ENCODE measurements at regions not wholly inside any gene's neighbourhood (a gene's known extent, or its start where the extent isn't known, plus 50 kb on each side); places are given as distances from the start of the nearest gene placed in this dataset.

DNA sequence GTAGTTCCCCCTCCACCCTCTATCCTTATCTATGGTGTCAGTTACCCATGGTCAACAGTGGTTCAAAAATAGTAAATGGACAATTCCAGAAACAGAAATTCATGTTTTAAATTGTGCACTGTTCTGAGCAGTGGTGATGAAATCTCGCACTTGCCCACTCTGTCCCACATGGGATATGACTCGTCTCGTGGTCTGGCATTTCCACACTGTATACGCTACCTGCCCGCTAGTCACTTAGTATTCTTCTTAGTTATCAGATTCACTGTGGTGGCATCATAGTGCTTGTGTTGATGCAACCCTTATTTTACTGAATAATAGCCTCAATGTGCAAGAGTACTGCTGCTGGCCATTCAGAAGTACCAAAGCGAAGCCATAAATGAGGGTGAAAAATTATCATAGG, 507.0 kb downstream of the SNAPC1 start:
- no peak for ATAC-seq (ENCODE audit: low read depth)
- intact Hi-C loops (cut with micrococcal nuclease), result no loop called here
- WGBS (ENCODE audit: insufficient coverage), result 100% methylated on average over 2 of the region's 6 CpGs

DNA sequence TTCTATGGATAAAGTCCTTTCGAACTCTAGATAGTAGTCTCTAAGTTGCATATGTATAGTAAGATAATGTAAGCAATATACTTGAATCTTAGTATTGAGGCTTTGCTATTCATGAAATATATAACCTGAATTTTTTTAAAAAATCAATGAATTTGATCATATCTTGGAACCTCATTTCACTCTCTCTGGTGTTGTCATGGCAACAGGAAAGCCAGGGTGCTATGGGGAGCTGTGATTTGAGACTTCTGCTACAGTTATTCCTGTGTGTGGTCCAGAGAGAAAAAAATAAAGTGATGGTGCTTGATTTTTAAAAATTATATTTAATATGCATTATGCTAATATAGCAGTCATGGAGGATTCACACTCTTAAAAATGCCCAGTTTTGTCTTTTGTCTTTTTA, 508.0 kb downstream of the SNAPC1 start:
- no peaks in the 10 kb centered on the region for H3K27me3 ChIP-seq (replicated peaks in 1 of 4; ENCODE audit: control extremely low read depth in 1 of 4, control insufficient read depth in 3 of 4, insufficient read depth in 4 of 4, low read length in 3 of 4)
- H3K27ac ChIP-seq (ENCODE audit: low read length in 2 of 2), result no peak overlapping the region
- H2AFZ ChIP-seq (ENCODE audit: insufficient read depth, low read depth, low read length, poor library complexity, severe bottlenecking), result no peak overlapping the region
- Mint-ChIP-seq H3K9me3 (ENCODE audit: insufficient read depth) (no peaks in the 10 kb centered on the region), H3K27ac (no peak overlapping the region), H3K4me3 (no peak overlapping the region), H3K27me3 (peaks cover 4% of the 10 kb centered on the region), H3K4me1 (no peaks in the 10 kb centered on the region)
- TF ChIP-seq, protein P1, sequence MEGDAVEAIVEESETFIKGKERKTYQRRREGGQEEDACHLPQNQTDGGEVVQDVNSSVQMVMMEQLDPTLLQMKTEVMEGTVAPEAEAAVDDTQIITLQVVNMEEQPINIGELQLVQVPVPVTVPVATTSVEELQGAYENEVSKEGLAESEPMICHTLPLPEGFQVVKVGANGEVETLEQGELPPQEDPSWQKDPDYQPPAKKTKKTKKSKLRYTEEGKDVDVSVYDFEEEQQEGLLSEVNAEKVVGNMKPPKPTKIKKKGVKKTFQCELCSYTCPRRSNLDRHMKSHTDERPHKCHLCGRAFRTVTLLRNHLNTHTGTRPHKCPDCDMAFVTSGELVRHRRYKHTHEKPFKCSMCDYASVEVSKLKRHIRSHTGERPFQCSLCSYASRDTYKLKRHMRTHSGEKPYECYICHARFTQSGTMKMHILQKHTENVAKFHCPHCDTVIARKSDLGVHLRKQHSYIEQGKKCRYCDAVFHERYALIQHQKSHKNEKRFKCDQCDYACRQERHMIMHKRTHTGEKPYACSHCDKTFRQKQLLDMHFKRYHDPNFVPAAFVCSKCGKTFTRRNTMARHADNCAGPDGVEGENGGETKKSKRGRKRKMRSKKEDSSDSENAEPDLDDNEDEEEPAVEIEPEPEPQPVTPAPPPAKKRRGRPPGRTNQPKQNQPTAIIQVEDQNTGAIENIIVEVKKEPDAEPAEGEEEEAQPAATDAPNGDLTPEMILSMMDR (IDR thresholded peaks at IDR 0.05), result no peak
- no peak for TF ChIP-seq EZH2 (IDR thresholded peaks at IDR 0.05; ENCODE audit: borderline replicate concordance, insufficient read depth, low read depth, low read length, poor library complexity, severe bottlenecking)
- no CpG with 5 or more reads among the region's 1 CpG for WGBS (ENCODE audit: insufficient coverage)
- H3K9me3 ChIP-seq (ENCODE audit: control extremely low read depth in 1 of 3, control insufficient read depth in 2 of 3, insufficient read depth in 1 of 3, low read length in 2 of 3), result no peaks in the 10 kb centered on the region
- no peak for DNase-seq
- POLR2A ChIA-PET, result no interaction called here
- no peak overlapping the region for H3K4me2 ChIP-seq (replicated peaks; ENCODE audit: low read depth, low read length, poor library complexity, severe bottlenecking)
- H3K9ac ChIP-seq (ENCODE audit: low read length), result no peak overlapping the region
- H4K20me1 ChIP-seq (ENCODE audit: control insufficient read depth, insufficient read depth, low read length, poor library complexity, severe bottlenecking), result no peaks in the 10 kb centered on the region
- no peaks in the 10 kb centered on the region for H3K4me1 ChIP-seq (ENCODE audit: control insufficient read depth in 2 of 2, insufficient read depth in 2 of 2, low read length in 2 of 2)
- H3K36me3 ChIP-seq (replicated peaks in 1 of 2; ENCODE audit: control extremely low read depth in 1 of 2, control insufficient read depth in 1 of 2, extremely low read depth in 1 of 2, insufficient read depth in 2 of 2, low read length in 1 of 2), result no peaks in the 10 kb centered on the region
- no peak for ATAC-seq (ENCODE audit: low read depth)
- CTCF ChIA-PET, result no interaction called here
- intact Hi-C loops (cut with micrococcal nuclease), result no loop called here
- no peak overlapping the region for H3K4me3 ChIP-seq (ENCODE audit: control extremely low read depth in 1 of 5, extremely low read depth in 1 of 5, insufficient read depth in 1 of 5, low read depth in 2 of 5, low read length in 4 of 5)
- no peaks in the 10 kb centered on the region for H3K79me2 ChIP-seq (ENCODE audit: control insufficient read depth, insufficient read depth, low read length)

More for the DNA sequence above, 507.0 kb downstream of the SNAPC1 start:
- H3K27me3 ChIP-seq (replicated peaks in 1 of 4; ENCODE audit: control extremely low read depth in 1 of 4, control insufficient read depth in 3 of 4, insufficient read depth in 4 of 4, low read length in 3 of 4), result no peaks in the 10 kb centered on the region
- no peak overlapping the region for H3K4me2 ChIP-seq (replicated peaks; ENCODE audit: low read depth, low read length, poor library complexity, severe bottlenecking)
- no peak overlapping the region for H3K27ac ChIP-seq (ENCODE audit: low read length in 2 of 2)
- H4K20me1 ChIP-seq (ENCODE audit: control insufficient read depth, insufficient read depth, low read length, poor library complexity, severe bottlenecking), result no peaks in the 10 kb centered on the region
- no peak overlapping the region for H3K9ac ChIP-seq (ENCODE audit: low read length)
- peaks cover 7% of the 10 kb centered on the region for H3K27me3 Mint-ChIP-seq
- no peaks in the 10 kb centered on the region for H3K9me3 ChIP-seq (ENCODE audit: control extremely low read depth in 1 of 3, control insufficient read depth in 2 of 3, insufficient read depth in 1 of 3, low read length in 2 of 3)
- H3K36me3 ChIP-seq (replicated peaks in 1 of 2; ENCODE audit: control extremely low read depth in 1 of 2, control insufficient read depth in 1 of 2, extremely low read depth in 1 of 2, insufficient read depth in 2 of 2, low read length in 1 of 2), result no peaks in the 10 kb centered on the region
- no peak overlapping the region for H3K4me3 ChIP-seq (ENCODE audit: control extremely low read depth in 1 of 5, extremely low read depth in 1 of 5, insufficient read depth in 1 of 5, low read depth in 2 of 5, low read length in 4 of 5)
- H2AFZ ChIP-seq (ENCODE audit: insufficient read depth, low read depth, low read length, poor library complexity, severe bottlenecking), result no peak overlapping the region
- no peak for DNase-seq
- POLR2A ChIA-PET, result no interaction called here
- H3K9me3 Mint-ChIP-seq (ENCODE audit: insufficient read depth), result no peaks in the 10 kb centered on the region
- H3K27ac Mint-ChIP-seq, result no peak overlapping the region
- TF ChIP-seq EZH2 (IDR thresholded peaks at IDR 0.05; ENCODE audit: borderline replicate concordance, insufficient read depth, low read depth, low read length, poor library complexity, severe bottlenecking), result no peak
- TF ChIP-seq, protein P1 (IDR thresholded peaks at IDR 0.05), result no peak
- no peaks in the 10 kb centered on the region for H3K4me1 ChIP-seq (ENCODE audit: control insufficient read depth in 2 of 2, insufficient read depth in 2 of 2, low read length in 2 of 2)
- no peak overlapping the region for H3K4me3 Mint-ChIP-seq
- no peaks in the 10 kb centered on the region for H3K79me2 ChIP-seq (ENCODE audit: control insufficient read depth, insufficient read depth, low read length)
- no peaks in the 10 kb centered on the region for H3K4me1 Mint-ChIP-seq
- CTCF ChIA-PET, result no interaction called here
